ENCODE measurements at regions not wholly inside any gene's neighbourhood (a gene's known extent, or its start where the extent isn't known, plus 50 kb on each side); places are given as distances from the start of the nearest gene placed in this dataset.
A peak's percentile ranks its signal among the peaks of the same experiment; 100 is the strongest.

GRCh38 chr5:29790281-29790680, 1403.2 kb upstream of the CDH6 start:
- DNase-seq: no peak

- no peak for DNase-seq
Measured at GRCh38 chr5:29780401-29780800, 1413.1 kb upstream of the CDH6 start.

- peak; percentile 62 for DNase-seq
Measured at GRCh38 chr5:29779141-29779540, 1414.3 kb upstream of the CDH6 start.

- DNase-seq: no peak
Measured at GRCh38 chr5:29777373-29777772, 1416.1 kb upstream of the CDH6 start.

- DNase-seq: peak; percentile 47
Measured at GRCh38 chr5:29770936-29771335, 1422.5 kb upstream of the CDH6 start.

- no peak for DNase-seq
Measured at GRCh38 chr5:29769474-29769873, 1424.0 kb upstream of the CDH6 start.

GRCh38 chr5:29758986-29759421, 1434.5 kb upstream of the CDH6 start:
- DNase-seq: no peak

- no peak for DNase-seq
Measured at GRCh38 chr5:29750453-29750852, 1443.0 kb upstream of the CDH6 start.

GRCh38 chr5:29744618-29745017, 1448.9 kb upstream of the CDH6 start:
- DNase-seq: no peak

- DNase-seq: no peak
Measured at GRCh38 chr5:29720954-29721353, 1472.5 kb upstream of the CDH6 start.

- no peak for DNase-seq
Measured at GRCh38 chr5:29719171-29719570, 1474.3 kb upstream of the CDH6 start.

GRCh38 chr5:29715167-29715566, 1478.3 kb upstream of the CDH6 start:
- no peak for DNase-seq

GRCh38 chr5:29702875-29703274, 1490.6 kb upstream of the CDH6 start:
- DNase-seq: no peak

- no peak for DNase-seq
Measured at GRCh38 chr5:29701600-29701999, 1491.9 kb upstream of the CDH6 start.

GRCh38 chr5:29697785-29698414, 1495.6 kb upstream of the CDH6 start:
- no peak for DNase-seq

- no peak for DNase-seq
Measured at GRCh38 chr5:29697278-29697677, 1496.2 kb upstream of the CDH6 start.

- DNase-seq: no peak
Measured at GRCh38 chr5:29672678-29673077, 1520.8 kb upstream of the CDH6 start.

- no peak for DNase-seq
Measured at GRCh38 chr5:29662876-29663275, 1530.6 kb upstream of the CDH6 start.

GRCh38 chr5:29654954-29655353, 1538.5 kb upstream of the CDH6 start:
- no peak for DNase-seq

GRCh38 chr5:29649321-29649720, 1544.2 kb upstream of the CDH6 start:
- DNase-seq: no peak

GRCh38 chr5:29642601-29643000, 1550.9 kb upstream of the CDH6 start:
- no peak for DNase-seq

GRCh38 chr5:29614206-29614605, 1579.3 kb upstream of the CDH6 start:
- DNase-seq: no peak

GRCh38 chr5:29588236-29588635, 1605.2 kb upstream of the CDH6 start:
- no peak for DNase-seq

- DNase-seq: no peak
Measured at GRCh38 chr5:29587832-29588231, 1605.7 kb upstream of the CDH6 start.

GRCh38 chr5:29568028-29568427, 1625.5 kb upstream of the CDH6 start:
- no peak for DNase-seq

GRCh38 chr5:29561564-29561963, 1631.9 kb upstream of the CDH6 start:
- no peak for DNase-seq
